CD14-positive monocyte (primary cell): ENCODE measurements at regions not wholly inside any gene's neighbourhood (a gene's known extent, or its start where the extent isn't known, plus 50 kb on each side); places are given as distances from the start of the nearest gene placed in this dataset.

Source experiments
- DNase-seq, 3 donors: peaks; one replicate each; pipeline ENCODE4 v3.0.0-alpha.2; 2011 to 2022
- H2AFZ ChIP-seq: 2 replicates; pipeline ENCODE4 v1.6.0; 2012; ENCODE audit warnings: mild to moderate bottlenecking, low read depth, low read length, inconsistent platforms; ENCODE audit not compliant: insufficient read depth, poor library complexity, severe bottlenecking
- H3K27ac ChIP-seq, 2 donors: 1 replicate in 1 of 2; 2 replicates in 1 of 2; pipeline ENCODE4 v1.5.1; 2012 to 2013; ENCODE audit warnings: low read length in 2 of 2, control low read depth in 1 of 2, inconsistent platforms in 1 of 2, low read depth in 1 of 2, mild to moderate bottlenecking in 1 of 2
- H3K27me3 ChIP-seq, 2 donors: one replicate each; pipeline versions ENCODE4 v1.6.0 to v1.6.1; 2011 to 2013; ENCODE audit warnings: low read length in 2 of 2; ENCODE audit not compliant: control insufficient read depth in 2 of 2, insufficient read depth in 2 of 2
- H3K36me3 ChIP-seq, 2 donors: replicated peaks in 1 of 2; 1 replicate in 1 of 2; 2 replicates in 1 of 2; pipeline versions ENCODE4 v1.5.1 to v1.6.1; 2012 to 2013; ENCODE audit warnings: low read length in 2 of 2, control low read depth in 1 of 2, inconsistent platforms in 1 of 2, mild to moderate bottlenecking in 1 of 2; ENCODE audit not compliant: insufficient read depth in 2 of 2, control insufficient read depth in 1 of 2
- H3K4me1 ChIP-seq, 2 donors: 1 replicate in 1 of 2; 2 replicates in 1 of 2; pipeline versions ENCODE4 v1.5.1 to v1.6.1; 2012 to 2013; ENCODE audit warnings: low read length in 2 of 2, control low read depth in 1 of 2, inconsistent platforms in 1 of 2, mild to moderate bottlenecking in 1 of 2, moderate library complexity in 1 of 2; ENCODE audit not compliant: insufficient read depth in 2 of 2, control insufficient read depth in 1 of 2
- H3K4me2 ChIP-seq: replicated peaks from 2 replicates; pipeline ENCODE3; 2012; ENCODE audit warnings: low read length, moderate library complexity, mild to moderate bottlenecking; ENCODE audit not compliant: poor library complexity, severe bottlenecking; ENCODE audit errors: extremely low read depth
- H3K4me3 ChIP-seq, 3 experiments: fragments of 200-600 bp in 1 of 3; sonication (generic) in 1 of 3; replicated peaks in 1 of 3; 1 replicate in 2 of 3; 2 replicates in 1 of 3; pipeline ENCODE4 v1.5.1; 2011 to 2013; ENCODE audit warnings: low read length in 3 of 3, mild to moderate bottlenecking in 3 of 3, control low read depth in 2 of 3, low read depth in 2 of 3, inconsistent platforms in 1 of 3, moderate library complexity in 1 of 3
- H3K79me2 ChIP-seq: 2 replicates; pipeline ENCODE4 v1.6.0; 2012; ENCODE audit warnings: mild to moderate bottlenecking, control low read depth, inconsistent platforms, low read length, moderate library complexity; ENCODE audit not compliant: insufficient read depth
- H3K9ac ChIP-seq: 2 replicates; pipeline ENCODE4 v1.6.0; 2017; ENCODE audit warnings: low read length, mild to moderate bottlenecking; ENCODE audit not compliant: insufficient read depth, poor library complexity, severe bottlenecking
- H3K9me3 ChIP-seq, 2 donors: replicated peaks in 1 of 2; 1 replicate in 1 of 2; 2 replicates in 1 of 2; pipeline versions ENCODE4 v1.5.1 to v1.6.1; 2012 to 2013; ENCODE audit warnings: low read length in 2 of 2, control low read depth in 1 of 2; ENCODE audit not compliant: control insufficient read depth in 1 of 2, insufficient read depth in 1 of 2
- H4K20me1 ChIP-seq: 2 replicates; pipeline ENCODE4 v1.6.0; 2012; ENCODE audit warnings: mild to moderate bottlenecking, low read length, control low read depth, moderate library complexity; ENCODE audit not compliant: insufficient read depth
- H3K27ac Mint-ChIP-seq, 7 donors: one replicate each; pipeline ENCODE4 v1.8.0; 2020; ENCODE audit warnings: mild to moderate bottlenecking in 7 of 7, mixed read lengths in 7 of 7, moderate library complexity in 6 of 7, inconsistent platforms in 2 of 7
- H3K27me3 Mint-ChIP-seq, 3 donors: one replicate each; pipeline ENCODE4 v1.8.0; 2021 to 2022; ENCODE audit warnings: low read depth in 3 of 3, mild to moderate bottlenecking in 3 of 3, mixed read lengths in 3 of 3, moderate library complexity in 3 of 3, inconsistent platforms in 1 of 3
- H3K36me3 Mint-ChIP-seq, 2 donors: one replicate each; pipeline ENCODE4 v1.8.0; 2020; ENCODE audit warnings: mixed read lengths in 2 of 2, inconsistent platforms in 1 of 2, mild to moderate bottlenecking in 1 of 2
- H3K4me1 Mint-ChIP-seq: one replicate; pipeline ENCODE4 v1.8.0; 2020; ENCODE audit warnings: mild to moderate bottlenecking, mixed read lengths
- H3K4me3 Mint-ChIP-seq, 2 donors: one replicate each; pipeline ENCODE4 v1.8.0; 2020; ENCODE audit warnings: mild to moderate bottlenecking in 2 of 2, mixed read lengths in 2 of 2, moderate library complexity in 1 of 2
- H3K9me3 Mint-ChIP-seq, 7 donors: one replicate each; pipeline ENCODE4 v1.8.0; 2020 to 2022; ENCODE audit warnings: mixed read lengths in 7 of 7, mild to moderate bottlenecking in 6 of 7, moderate library complexity in 6 of 7, inconsistent platforms in 2 of 7
- WGBS: methylation state at CpG from one replicate; pipeline ENCODE4 v1.1.5; 2013; ENCODE audit warnings: missing lambda C conversion rate; ENCODE audit not compliant: insufficient coverage; 5-methylcytosine and 5-hydroxymethylcytosine counted together
- intact Hi-C, 2 donors: fragments of 100-400 bp; cut with micrococcal nuclease; formaldehyde crosslinking; loops; one replicate each; pipeline versions ENCODE4 v1.15.0 to v1.15.1; 2023
- TF ChIP-seq, protein P1 (sequence below): fragments of 200-600 bp; IDR thresholded peaks from one replicate; pipeline ENCODE4 v1.8.0; 2022; ENCODE audit warnings: antibody characterized with exemption, mild to moderate bottlenecking

GRCh38 chr4:27318740-27319139 lies 458.1 kb downstream of the STIM2 start:
- Mint-ChIP-seq H3K4me1 (peaks cover 17% of the 10 kb centered on the region), H3K27me3 (peaks cover 0 to 15% (median 3%) of the 10 kb centered on the region in 3 donors), H3K9me3 (no peaks in the 10 kb centered on the region), H3K4me3 (peak overlapping the region; percentile 52 to 61), H3K36me3 (no peaks in the 10 kb centered on the region), H3K27ac (no peak overlapping the region)
- TF ChIP-seq, protein P1, sequence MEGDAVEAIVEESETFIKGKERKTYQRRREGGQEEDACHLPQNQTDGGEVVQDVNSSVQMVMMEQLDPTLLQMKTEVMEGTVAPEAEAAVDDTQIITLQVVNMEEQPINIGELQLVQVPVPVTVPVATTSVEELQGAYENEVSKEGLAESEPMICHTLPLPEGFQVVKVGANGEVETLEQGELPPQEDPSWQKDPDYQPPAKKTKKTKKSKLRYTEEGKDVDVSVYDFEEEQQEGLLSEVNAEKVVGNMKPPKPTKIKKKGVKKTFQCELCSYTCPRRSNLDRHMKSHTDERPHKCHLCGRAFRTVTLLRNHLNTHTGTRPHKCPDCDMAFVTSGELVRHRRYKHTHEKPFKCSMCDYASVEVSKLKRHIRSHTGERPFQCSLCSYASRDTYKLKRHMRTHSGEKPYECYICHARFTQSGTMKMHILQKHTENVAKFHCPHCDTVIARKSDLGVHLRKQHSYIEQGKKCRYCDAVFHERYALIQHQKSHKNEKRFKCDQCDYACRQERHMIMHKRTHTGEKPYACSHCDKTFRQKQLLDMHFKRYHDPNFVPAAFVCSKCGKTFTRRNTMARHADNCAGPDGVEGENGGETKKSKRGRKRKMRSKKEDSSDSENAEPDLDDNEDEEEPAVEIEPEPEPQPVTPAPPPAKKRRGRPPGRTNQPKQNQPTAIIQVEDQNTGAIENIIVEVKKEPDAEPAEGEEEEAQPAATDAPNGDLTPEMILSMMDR: peak; percentile 10
- Histone ChIP-seq H3K4me3 (peak overlapping the region in 1 of 3 experiments; percentile 33), H2AFZ (no peak overlapping the region), H3K9me3 (no peaks in the 10 kb centered on the region), H3K4me1 (peaks cover 5 to 11% of the 10 kb centered on the region in 2 donors), H3K27me3 (no peaks in the 10 kb centered on the region), H3K4me2 (peak overlapping the region; percentile 39), H4K20me1 (no peaks in the 10 kb centered on the region), H3K9ac (no peak overlapping the region), H3K27ac (no peak overlapping the region), H3K79me2 (no peaks in the 10 kb centered on the region), H3K36me3 (no peaks in the 10 kb centered on the region)
- 0% methylated on average over 2 of the region's 6 CpGs for WGBS
- peak in 2 of 3 donors; percentile 7 to 11 for DNase-seq
- intact Hi-C loops: no loop called here

DNA sequence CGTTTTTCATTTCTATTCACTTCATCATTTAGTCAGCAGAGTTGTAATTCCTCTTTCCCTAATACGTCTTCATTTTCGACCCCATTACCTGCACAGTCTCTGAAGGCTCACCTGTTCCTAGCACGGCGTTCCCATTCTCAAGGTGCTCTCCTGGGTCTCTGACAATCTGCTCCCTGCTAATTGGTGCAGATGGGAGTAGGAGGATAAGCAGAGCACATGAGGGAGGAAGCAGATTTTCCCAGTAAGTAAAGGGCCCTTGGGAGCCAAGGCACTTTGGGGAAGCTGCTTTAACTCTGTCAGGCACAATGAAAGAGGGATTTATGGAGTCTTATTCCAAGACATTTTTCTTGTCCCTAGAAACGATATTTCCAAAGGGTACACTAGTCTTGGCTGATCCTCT lies 466.4 kb downstream of the STIM2 start:
- peaks cover 15 to 34% of the 10 kb centered on the region in 2 donors for H3K4me1 ChIP-seq
- no peak for DNase-seq

More for the DNA sequence above, 466.4 kb downstream of the STIM2 start:
- Mint-ChIP-seq H3K4me3 (no peak overlapping the region), H3K9me3 (peaks cover 0 to 7% (median 2%) of the 10 kb centered on the region in 7 donors), H3K36me3 (no peaks in the 10 kb centered on the region), H3K4me1 (peaks cover 28% of the 10 kb centered on the region), H3K27ac (peak overlapping the region in 1 of 7 donors; percentile 42), H3K27me3 (peaks cover 0 to 11% (median 2%) of the 10 kb centered on the region in 3 donors)
- Histone ChIP-seq H3K79me2 (no peaks in the 10 kb centered on the region), H3K4me3 (no peak overlapping the region), H2AFZ (no peak overlapping the region), H3K27ac (no peak overlapping the region), H3K4me2 (no peak overlapping the region), H3K36me3 (no peaks in the 10 kb centered on the region), H4K20me1 (no peaks in the 10 kb centered on the region), H3K9ac (no peak overlapping the region), H3K9me3 (no peaks in the 10 kb centered on the region), H3K27me3 (no peaks in the 10 kb centered on the region)
- intact Hi-C loops: no loop called here
- TF ChIP-seq, protein P1: no peak
- WGBS: no CpG with 5 or more reads among the region's 6 CpGs
